ENCODE measurements at regions not wholly inside any gene's neighbourhood (a gene's known extent, or its start where the extent isn't known, plus 50 kb on each side); places are given as distances from the start of the nearest gene placed in this dataset.

- no peak for TF ChIP-seq POLR2A (IDR thresholded peaks at IDR 0.05; ENCODE audit: low read depth, low read length)
- TF ChIP-seq POLR2AphosphoS5 (IDR thresholded peaks at IDR 0.05; ENCODE audit: low read depth, low read length): no peak
- no peak for TF ChIP-seq TAF1 (IDR thresholded peaks at IDR 0.05; ENCODE audit: borderline replicate concordance, low read depth, low read length)
These were observed 97.7 kb downstream of the CD47 start for GRCh38 chr3:107992976-107993684.
